ENCODE measurements at regions not wholly inside any gene's neighbourhood (a gene's known extent, or its start where the extent isn't known, plus 50 kb on each side); places are given as distances from the start of the nearest gene placed in this dataset.
A peak's percentile ranks its signal among the peaks of the same experiment; 100 is the strongest.

- no peak for DNase-seq (ENCODE audit: low spot score)
- Histone ChIP-seq H3K27me3 (ENCODE audit: control insufficient read depth in 4 of 4, insufficient read depth in 4 of 4, low read length in 3 of 4) (no peaks in the 10 kb centered on the region), H3K9me3 (ENCODE audit: control insufficient read depth in 4 of 4, low read length in 3 of 4) (peaks cover 0 to 2% (median 0%) of the 10 kb centered on the region in 4 donors), H3K27ac (ENCODE audit: low read depth in 1 of 2, low read length in 2 of 2) (no peak overlapping the region), H3K36me3 (ENCODE audit: control insufficient read depth in 4 of 4, insufficient read depth in 3 of 4, low read depth in 1 of 4, low read length in 3 of 4) (no peaks in the 10 kb centered on the region), H3K9ac (ENCODE audit: low read depth in 1 of 2, low read length in 2 of 2) (no peak overlapping the region), H3K4me1 (ENCODE audit: control insufficient read depth in 4 of 4, insufficient read depth in 4 of 4, low read length in 3 of 4) (peaks cover 0 to 18% (median 15%) of the 10 kb centered on the region in 4 donors), H3K4me3 (ENCODE audit: low read depth in 1 of 3, low read length in 3 of 3) (peak overlapping the region in 1 of 3 donors; percentile 42)
- WGBS = 12% methylated on average over 13 of the region's 13 CpGs
- TF ChIP-seq EGR1 (IDR thresholded peaks at IDR 0.05; ENCODE audit: low read depth in 2 of 2) = no peak
- no peak for TF ChIP-seq ZBTB33 (IDR thresholded peaks at IDR 0.05)
- TF ChIP-seq NR2F2 (IDR thresholded peaks at IDR 0.05) = no peak
- no peak for TF ChIP-seq RXRA (IDR thresholded peaks at IDR 0.05)
These were observed 58.9 kb downstream of the DHRS2 start for GRCh38 chr14:23694949-23695663.

- Histone ChIP-seq H3K4me3 (ENCODE audit: low read depth in 1 of 3, low read length in 3 of 3) (no peak overlapping the region), H3K9me3 (ENCODE audit: control insufficient read depth in 4 of 4, low read length in 3 of 4) (peaks cover 0 to 2% (median 0%) of the 10 kb centered on the region in 4 donors), H3K9ac (ENCODE audit: low read depth in 1 of 2, low read length in 2 of 2) (no peak overlapping the region), H3K27me3 (ENCODE audit: control insufficient read depth in 4 of 4, insufficient read depth in 4 of 4, low read length in 3 of 4) (no peaks in the 10 kb centered on the region), H3K27ac (ENCODE audit: low read depth in 1 of 2, low read length in 2 of 2) (no peak overlapping the region), H3K36me3 (ENCODE audit: control insufficient read depth in 4 of 4, insufficient read depth in 3 of 4, low read depth in 1 of 4, low read length in 3 of 4) (no peaks in the 10 kb centered on the region), H3K4me1 (ENCODE audit: control insufficient read depth in 4 of 4, insufficient read depth in 4 of 4, low read length in 3 of 4) (peaks cover 0 to 15% (median 12%) of the 10 kb centered on the region in 4 donors)
- DNase-seq (ENCODE audit: low spot score) = no peak
- 50% methylated on average over 8 of the region's 8 CpGs for WGBS
- no peak for TF ChIP-seq HNF4G (IDR thresholded peaks at IDR 0.05)
- TF ChIP-seq NR2F2 (IDR thresholded peaks at IDR 0.05) = no peak
- TF ChIP-seq SP1 (IDR thresholded peaks at IDR 0.05) = no peak
- no peak for TF ChIP-seq EGR1 (IDR thresholded peaks at IDR 0.05; ENCODE audit: low read depth in 2 of 2)
- TF ChIP-seq RXRA (IDR thresholded peaks at IDR 0.05) = no peak
- no peak for TF ChIP-seq GABPA (IDR thresholded peaks at IDR 0.05 in 1 of 2, conservative IDR thresholded peaks at IDR 0.05 in 1 of 2)
These were observed 59.5 kb downstream of the DHRS2 start for GRCh38 chr14:23695664-23695999.

GRCh38 chr14:23696701-23697239 lies 60.6 kb downstream of the DHRS2 start:
- Histone ChIP-seq H3K9me3 (ENCODE audit: control insufficient read depth in 4 of 4, low read length in 3 of 4) (no peaks in the 10 kb centered on the region), H3K4me3 (ENCODE audit: low read depth in 1 of 3, low read length in 3 of 3) (no peak overlapping the region), H3K27ac (ENCODE audit: low read depth in 1 of 2, low read length in 2 of 2) (no peak overlapping the region), H3K27me3 (ENCODE audit: control insufficient read depth in 4 of 4, insufficient read depth in 4 of 4, low read length in 3 of 4) (no peaks in the 10 kb centered on the region), H3K36me3 (ENCODE audit: control insufficient read depth in 4 of 4, insufficient read depth in 3 of 4, low read depth in 1 of 4, low read length in 3 of 4) (no peaks in the 10 kb centered on the region), H3K9ac (ENCODE audit: low read depth in 1 of 2, low read length in 2 of 2) (no peak overlapping the region), H3K4me1 (ENCODE audit: control insufficient read depth in 4 of 4, insufficient read depth in 4 of 4, low read length in 3 of 4) (peaks cover 0 to 15% (median 12%) of the 10 kb centered on the region in 4 donors)
- TF ChIP-seq YY1 (IDR thresholded peaks at IDR 0.05) = no peak
- no peak for TF ChIP-seq JUND (IDR thresholded peaks at IDR 0.05)
- no peak for TF ChIP-seq REST (IDR thresholded peaks at IDR 0.05)
- TF ChIP-seq ZBTB33 (IDR thresholded peaks at IDR 0.05) = no peak
- no peak for TF ChIP-seq RAD21 (IDR thresholded peaks at IDR 0.05)
- TF ChIP-seq CTCF (IDR thresholded peaks at IDR 0.05; ENCODE audit: low read depth, low read length, missing input control) = no peak
- TF ChIP-seq FOXA1 (IDR thresholded peaks at IDR 0.05) = no peak
- no peak for TF ChIP-seq FOXA2 (IDR thresholded peaks at IDR 0.05)
- no peak for DNase-seq (ENCODE audit: low spot score)
- 85% methylated on average over 5 of the region's 5 CpGs for WGBS

Data from liver (tissue), 8 donors.